Activated CD8-positive, alpha-beta T cell treated with anti-CD3 and anti-CD28 coated beads for 36 hours (primary cell): ENCODE measurements at regions not wholly inside any gene's neighbourhood (a gene's known extent, or its start where the extent isn't known, plus 50 kb on each side); places are given as distances from the start of the nearest gene placed in this dataset.

Experiments
- ATAC-seq: fragments of 200-7000 bp; cut with Tn5 transposase; one replicate; pipeline ENCODE4 v1.10.0; 2021; ENCODE audit warnings: mild to moderate bottlenecking, moderate library complexity
- CTCF ChIA-PET: fragments of 350-600 bp; sonication (Branson Sonifier 250); formaldehyde crosslinking; loops from one replicate; lab custom pipeline; 2021; ENCODE audit warnings: antibody characterized with exemption; lab: Charles Lee
- POLR2A ChIA-PET: fragments of 350-600 bp; sonication (Branson Sonifier 250); formaldehyde crosslinking; loops from one replicate; lab custom pipeline; 2021; ENCODE audit warnings: antibody characterized with exemption; lab: Charles Lee
- DNase-seq: peaks from one replicate; pipeline ENCODE4 v3.0.0-alpha.2; 2020
- H3K27ac Mint-ChIP-seq: one replicate; pipeline ENCODE4 v1.8.0; 2021; ENCODE audit warnings: mild to moderate bottlenecking, mixed read lengths
- H3K27me3 Mint-ChIP-seq: one replicate; pipeline ENCODE4 v1.8.0; 2021; ENCODE audit warnings: mixed read lengths
- H3K36me3 Mint-ChIP-seq: one replicate; pipeline ENCODE4 v1.8.0; 2021; ENCODE audit warnings: low read depth, mixed read lengths
- H3K4me1 Mint-ChIP-seq: one replicate; pipeline ENCODE4 v1.8.0; 2021; ENCODE audit warnings: low read depth, mixed read lengths
- H3K4me3 Mint-ChIP-seq: one replicate; pipeline ENCODE4 v1.8.0; 2021; ENCODE audit warnings: mild to moderate bottlenecking, moderate library complexity, mixed read lengths
- H3K9me3 Mint-ChIP-seq: one replicate; pipeline ENCODE4 v1.8.0; 2021; ENCODE audit warnings: mixed read lengths
- intact Hi-C: fragments of 100-400 bp; cut with micrococcal nuclease; formaldehyde crosslinking; loops from one replicate; pipeline ENCODE4 v1.10.0; 2022
- TF ChIP-seq, protein P1 (sequence below): fragments of 200-600 bp; IDR thresholded peaks from one replicate; pipeline ENCODE4 v1.8.0; 2022; ENCODE audit warnings: antibody characterized with exemption, mild to moderate bottlenecking

DNA sequence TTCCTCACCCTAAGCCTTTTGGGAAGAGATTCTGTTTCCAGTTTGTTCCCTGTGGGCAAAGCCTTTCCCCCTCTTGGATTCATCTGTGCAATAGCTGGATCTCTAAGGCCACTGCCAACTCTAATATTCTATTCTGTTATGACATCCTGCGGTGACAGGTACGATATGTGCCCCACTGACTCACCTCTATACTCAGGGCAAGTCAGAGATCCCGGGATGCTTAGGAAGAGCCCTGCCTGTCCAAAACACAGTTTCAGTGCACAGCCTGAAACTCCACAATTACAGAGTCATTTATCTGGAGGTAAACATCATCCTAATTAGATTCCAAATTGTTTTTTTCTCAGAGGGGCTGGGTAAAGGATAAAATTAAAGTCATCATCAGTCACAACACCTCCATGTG, 190.2 kb downstream of the TFCP2L1 start:
- ATAC-seq (no peak), DNase-seq (no peak)
- intact Hi-C loops, result no loop called here
- H3K9me3 Mint-ChIP-seq, result peaks cover 3% of the 10 kb centered on the region
- ChIA-PET POLR2A (no interaction called here), CTCF (interaction anchor here (1.1 to 1.7 kb wide), 3 partner anchors 9 to 264 kb away, joined by 4 to 8 read pairs (median 7); no protein-coding TSS in a partner anchor)
- H3K4me1 Mint-ChIP-seq, result no peaks in the 10 kb centered on the region
- H3K36me3 Mint-ChIP-seq, result no peaks in the 10 kb centered on the region
- TF ChIP-seq, protein P1, sequence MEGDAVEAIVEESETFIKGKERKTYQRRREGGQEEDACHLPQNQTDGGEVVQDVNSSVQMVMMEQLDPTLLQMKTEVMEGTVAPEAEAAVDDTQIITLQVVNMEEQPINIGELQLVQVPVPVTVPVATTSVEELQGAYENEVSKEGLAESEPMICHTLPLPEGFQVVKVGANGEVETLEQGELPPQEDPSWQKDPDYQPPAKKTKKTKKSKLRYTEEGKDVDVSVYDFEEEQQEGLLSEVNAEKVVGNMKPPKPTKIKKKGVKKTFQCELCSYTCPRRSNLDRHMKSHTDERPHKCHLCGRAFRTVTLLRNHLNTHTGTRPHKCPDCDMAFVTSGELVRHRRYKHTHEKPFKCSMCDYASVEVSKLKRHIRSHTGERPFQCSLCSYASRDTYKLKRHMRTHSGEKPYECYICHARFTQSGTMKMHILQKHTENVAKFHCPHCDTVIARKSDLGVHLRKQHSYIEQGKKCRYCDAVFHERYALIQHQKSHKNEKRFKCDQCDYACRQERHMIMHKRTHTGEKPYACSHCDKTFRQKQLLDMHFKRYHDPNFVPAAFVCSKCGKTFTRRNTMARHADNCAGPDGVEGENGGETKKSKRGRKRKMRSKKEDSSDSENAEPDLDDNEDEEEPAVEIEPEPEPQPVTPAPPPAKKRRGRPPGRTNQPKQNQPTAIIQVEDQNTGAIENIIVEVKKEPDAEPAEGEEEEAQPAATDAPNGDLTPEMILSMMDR, result no peak
- H3K27me3 Mint-ChIP-seq, result peaks cover 9% of the 10 kb centered on the region
- H3K4me3 Mint-ChIP-seq, result no peak overlapping the region
- no peak overlapping the region for H3K27ac Mint-ChIP-seq

DNA sequence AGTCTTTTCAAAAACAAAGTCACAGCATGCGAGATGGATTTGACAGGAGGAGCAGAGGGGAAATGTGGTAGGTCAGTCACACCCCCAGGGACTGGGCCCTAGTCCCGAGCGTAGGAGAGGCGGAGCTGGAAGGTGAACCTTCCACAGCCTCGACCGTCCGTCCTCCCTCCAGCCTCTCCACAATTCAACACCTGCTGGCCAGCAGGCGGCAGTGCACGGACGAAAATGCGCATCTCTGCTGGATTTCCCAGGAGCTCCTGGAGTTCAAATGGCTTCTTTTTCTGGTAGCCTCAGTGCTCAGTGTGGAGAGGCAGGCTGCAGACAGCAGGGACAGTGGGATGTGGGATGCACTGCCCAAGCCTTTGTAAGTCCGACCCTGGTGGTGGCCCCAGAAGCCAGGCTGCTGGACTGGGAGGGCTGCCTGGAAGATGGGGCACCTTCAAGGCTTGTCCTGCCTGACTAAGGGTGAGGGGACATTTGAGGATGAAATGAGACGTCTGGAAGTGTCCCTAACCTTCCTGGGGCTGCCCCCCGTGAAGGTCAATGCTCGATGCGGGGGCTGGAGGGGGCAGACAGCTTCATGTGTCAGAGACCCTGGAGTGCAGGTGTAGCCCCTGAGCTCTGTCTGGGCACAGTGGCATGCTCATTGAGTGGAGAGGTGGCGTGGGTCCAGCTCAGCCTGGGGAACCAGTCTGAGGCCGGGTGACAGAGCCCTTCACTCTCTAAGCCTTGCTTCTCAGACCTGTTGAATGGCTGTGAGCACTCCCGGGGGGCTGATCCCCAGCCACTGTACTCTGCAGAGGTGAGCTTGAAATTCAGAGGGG, 189.5 kb downstream of the TFCP2L1 start:
- no peak overlapping the region for H3K4me3 Mint-ChIP-seq
- DNase-seq (peak; percentile 43), ATAC-seq (no peak)
- no peaks in the 10 kb centered on the region for H3K4me1 Mint-ChIP-seq
- H3K9me3 Mint-ChIP-seq, result peaks cover 3% of the 10 kb centered on the region
- CTCF ChIA-PET, result interaction anchor here (0.6 to 2.2 kb wide), 5 partner anchors 10 to 264 kb away, joined by 4 to 9 read pairs (median 7); no protein-coding TSS in a partner anchor
- POLR2A ChIA-PET, result no interaction called here
- no peaks in the 10 kb centered on the region for H3K36me3 Mint-ChIP-seq
- TF ChIP-seq, protein P1, result peak; percentile 61
- intact Hi-C loops, result no loop called here
- H3K27ac Mint-ChIP-seq, result no peak overlapping the region
- H3K27me3 Mint-ChIP-seq, result peaks cover 9% of the 10 kb centered on the region

DNA sequence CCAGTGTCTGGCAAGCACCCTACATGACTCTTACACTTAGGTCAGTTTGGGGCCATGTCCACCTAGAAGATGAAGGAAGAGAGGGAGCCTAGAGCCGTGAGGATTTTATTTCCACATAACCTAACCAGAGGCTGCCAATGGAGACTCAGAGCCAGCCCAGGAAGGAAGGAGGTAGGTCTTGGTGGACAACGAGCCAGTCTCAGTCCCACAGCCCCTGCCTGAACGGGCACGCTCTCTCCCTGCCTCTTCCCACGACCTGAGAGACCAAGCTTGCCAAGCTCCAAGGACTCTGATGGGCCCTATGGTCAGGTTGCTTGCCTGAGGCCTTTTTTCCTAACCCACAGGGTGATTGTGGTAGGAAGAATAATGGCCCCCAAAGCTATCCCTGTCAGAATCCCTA, 188.4 kb downstream of the TFCP2L1 start:
- ATAC-seq (no peak), DNase-seq (no peak)
- Mint-ChIP-seq H3K36me3 (no peaks in the 10 kb centered on the region), H3K27ac (no peak overlapping the region), H3K4me1 (no peaks in the 10 kb centered on the region), H3K9me3 (peaks cover 3% of the 10 kb centered on the region), H3K27me3 (peaks cover 9% of the 10 kb centered on the region), H3K4me3 (no peak overlapping the region)
- ChIA-PET POLR2A (no interaction called here), CTCF (interaction anchor here (1.9 to 2.2 kb wide), 2 partner anchors 11 to 32 kb away, joined by 6 to 9 read pairs; no protein-coding TSS in a partner anchor)
- intact Hi-C loops, result no loop called here
- TF ChIP-seq, protein P1, result no peak

DNA sequence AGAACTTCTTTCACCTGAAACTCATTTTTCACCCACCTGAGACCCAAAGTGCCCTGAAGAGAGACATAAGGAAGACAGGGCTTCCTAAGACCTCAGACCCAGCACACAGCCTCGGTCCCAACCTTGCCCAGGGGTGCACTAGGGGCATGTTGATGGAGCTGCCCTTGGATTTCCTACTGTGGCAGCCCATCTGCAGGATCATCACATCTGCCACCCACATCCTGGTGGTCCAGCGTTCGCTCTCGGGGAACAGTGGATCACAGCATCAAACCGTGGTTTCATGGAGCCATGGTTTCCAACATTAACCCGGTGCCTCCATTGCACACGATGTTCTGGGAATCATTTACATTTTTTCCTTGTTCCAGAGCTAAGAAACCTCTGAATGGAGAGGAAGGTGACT, 186.4 kb downstream of the TFCP2L1 start:
- ChIA-PET CTCF (interaction anchor here (1.0 to 1.3 kb wide), 3 partner anchors 11 to 19 kb away, joined by 4 read pairs; no protein-coding TSS in a partner anchor), POLR2A (no interaction called here)
- H3K27me3 Mint-ChIP-seq, result peaks cover 6% of the 10 kb centered on the region
- no peaks in the 10 kb centered on the region for H3K4me1 Mint-ChIP-seq
- no peak overlapping the region for H3K27ac Mint-ChIP-seq
- DNase-seq (no peak), ATAC-seq (no peak)
- H3K9me3 Mint-ChIP-seq, result no peaks in the 10 kb centered on the region
- TF ChIP-seq, protein P1, result no peak
- H3K36me3 Mint-ChIP-seq, result no peaks in the 10 kb centered on the region
- intact Hi-C loops, result no loop called here
- H3K4me3 Mint-ChIP-seq, result no peak overlapping the region
